Nucleus accumbens (tissue), 56 donors: ENCODE measurements at regions not wholly inside any gene's neighbourhood (a gene's known extent, or its start where the extent isn't known, plus 50 kb on each side); places are given as distances from the start of the nearest gene placed in this dataset.
A peak's percentile ranks its signal among the peaks of the same experiment; 100 is the strongest.
"Not testable (repeated sequence)": the region's sequence is repeated elsewhere in the genome, so short reads cannot be mapped to it uniquely, and the experiment has no call there.

Source experiments
- DNase-seq, 56 donors: peaks; one replicate each; lab custom pipeline; 2025; lab: John Stamatoyannopoulos, UW

DNA sequence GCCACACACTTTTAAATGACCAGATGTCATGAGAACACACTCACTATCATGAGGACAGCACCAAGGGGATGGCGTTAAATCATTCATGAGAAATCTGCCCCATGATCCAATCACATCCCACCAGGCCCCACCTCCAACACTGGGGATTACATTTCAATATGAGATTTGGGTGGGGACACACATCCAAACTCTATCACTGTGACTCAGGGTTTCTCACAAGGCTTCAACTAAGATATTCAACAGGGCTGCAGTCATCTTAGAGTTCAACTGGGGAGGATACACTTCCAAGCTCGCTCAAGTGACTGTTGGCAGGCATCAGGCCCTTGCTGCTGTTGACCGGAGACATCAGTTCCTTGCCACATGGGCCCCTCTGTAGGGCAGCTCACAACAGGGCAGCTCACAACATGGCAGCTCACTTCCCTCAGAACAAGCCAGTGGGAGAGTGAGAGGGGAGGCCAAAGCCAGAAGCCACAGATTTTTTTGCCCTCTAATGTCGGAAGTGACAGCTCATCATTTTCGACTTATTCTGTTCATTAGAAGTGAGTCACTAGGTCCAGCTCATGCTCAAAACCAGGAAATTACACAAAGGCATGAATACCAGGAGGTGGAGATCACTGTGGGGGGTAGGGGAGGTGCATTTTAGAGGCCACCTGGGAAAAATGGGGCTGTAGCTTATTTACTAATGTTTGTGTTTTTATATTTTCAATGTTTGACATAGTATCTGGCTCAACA lies 50.8 kb upstream of the PTHLH start:
- no peak for DNase-seq

DNA sequence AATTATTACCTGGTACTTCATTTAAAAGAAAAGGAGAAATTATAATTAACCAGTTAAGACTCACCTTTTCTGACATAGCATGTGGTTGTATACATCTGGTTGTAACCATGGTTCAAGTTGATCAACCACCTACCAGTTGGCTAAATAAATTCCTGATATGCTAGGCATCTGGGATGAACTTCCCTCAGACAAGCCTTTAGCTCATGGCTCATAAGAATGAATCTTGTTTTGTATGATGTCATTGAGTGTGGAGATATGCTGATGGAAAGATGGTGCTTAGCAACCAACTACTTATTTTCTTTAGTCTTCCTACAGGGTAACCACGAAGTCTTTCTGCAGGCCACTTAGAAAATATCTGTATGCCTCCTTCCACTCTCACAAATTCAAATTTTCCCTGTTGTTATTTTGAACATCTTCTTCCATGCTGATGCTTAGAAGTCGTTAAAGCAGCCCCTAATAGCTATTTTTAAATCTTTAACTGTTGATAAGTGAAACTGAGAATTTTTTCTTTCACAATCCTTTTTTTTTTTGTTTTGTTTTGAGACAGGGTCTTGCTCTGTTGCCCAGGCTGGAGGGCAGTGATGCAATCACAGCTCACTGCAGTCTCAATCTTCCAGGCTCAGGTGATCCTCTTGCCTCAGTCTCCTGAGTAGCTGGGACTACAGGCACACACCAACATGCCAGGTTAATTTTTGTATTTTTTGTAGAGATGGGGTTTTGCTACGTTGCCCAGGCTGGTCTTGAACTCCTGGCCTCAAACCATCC lies 51.9 kb upstream of the PTHLH start:
- DNase-seq: no peak

DNA sequence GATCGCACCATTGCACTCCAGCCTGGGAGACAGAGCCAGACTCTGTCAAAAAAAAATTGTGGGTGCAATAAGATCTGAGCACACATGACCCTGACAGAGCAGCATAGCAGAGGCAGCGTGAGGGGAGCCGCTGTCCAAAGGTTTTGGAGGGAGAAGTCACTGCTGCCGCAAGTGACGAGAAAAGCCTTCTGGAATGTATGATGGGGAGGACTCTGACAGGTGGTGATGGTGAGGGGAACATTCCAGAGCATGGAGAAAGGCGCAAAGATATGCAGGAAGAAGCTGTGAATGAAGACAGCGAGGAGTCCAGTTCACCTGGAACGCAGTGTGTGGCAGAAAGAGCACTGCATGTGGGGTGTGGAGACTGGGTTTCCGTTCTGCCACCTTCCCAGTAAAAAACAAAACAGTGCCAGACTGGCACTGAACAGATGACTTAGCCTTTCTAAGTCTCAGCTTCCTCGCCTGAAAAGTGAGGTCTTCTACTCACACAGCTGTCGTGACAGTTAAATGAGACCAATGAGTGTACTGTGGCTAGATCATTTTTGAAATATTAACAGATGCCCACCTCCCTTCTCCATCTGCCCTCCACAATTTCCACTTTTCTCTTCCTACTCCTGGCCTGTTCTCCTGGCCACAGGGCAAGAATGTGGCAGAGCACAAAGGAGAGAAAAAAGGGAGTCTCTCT lies 53.4 kb upstream of the PTHLH start:
- no peak for DNase-seq

DNA sequence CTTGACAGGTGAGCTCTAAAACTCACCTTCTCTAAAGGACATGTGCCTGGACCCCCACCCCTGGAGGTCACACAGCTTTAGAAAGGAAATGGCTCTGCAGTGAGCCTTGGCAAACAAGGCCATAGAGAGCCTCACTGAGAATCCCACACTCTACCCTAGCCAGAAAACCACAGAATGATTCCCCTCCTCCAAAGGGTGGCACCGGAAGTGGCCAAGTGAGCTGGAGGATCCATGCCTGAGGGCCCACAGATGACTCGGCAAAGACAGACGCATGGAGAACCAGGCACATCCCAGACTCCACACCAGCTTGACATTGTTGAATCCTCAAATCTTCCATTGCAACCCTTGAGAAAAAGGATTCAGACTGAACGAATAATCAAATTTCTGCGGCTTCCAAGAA lies 54.2 kb upstream of the PTHLH start:
- DNase-seq: no peak

DNA sequence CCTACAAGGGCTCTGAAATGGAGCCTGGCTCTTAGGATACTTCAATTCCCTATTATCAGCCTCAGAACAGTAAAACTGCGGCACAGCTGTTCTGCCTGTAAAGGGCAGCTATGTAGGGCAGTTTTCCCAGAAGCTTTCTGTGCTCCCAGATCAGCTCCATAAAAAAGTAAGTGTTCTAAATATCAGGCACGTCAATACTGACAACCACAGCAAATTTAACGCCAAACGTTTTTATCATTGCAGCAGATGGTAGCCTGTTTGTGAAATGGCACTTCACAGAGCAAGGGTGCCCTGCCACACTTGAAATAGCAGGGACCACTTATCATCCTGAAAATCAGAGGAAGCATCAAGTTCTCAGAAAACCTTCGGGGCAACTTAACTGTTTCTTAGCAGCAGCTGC lies 54.8 kb upstream of the PTHLH start:
- peak in 1 of 56 donors; percentile 1 for DNase-seq

DNA sequence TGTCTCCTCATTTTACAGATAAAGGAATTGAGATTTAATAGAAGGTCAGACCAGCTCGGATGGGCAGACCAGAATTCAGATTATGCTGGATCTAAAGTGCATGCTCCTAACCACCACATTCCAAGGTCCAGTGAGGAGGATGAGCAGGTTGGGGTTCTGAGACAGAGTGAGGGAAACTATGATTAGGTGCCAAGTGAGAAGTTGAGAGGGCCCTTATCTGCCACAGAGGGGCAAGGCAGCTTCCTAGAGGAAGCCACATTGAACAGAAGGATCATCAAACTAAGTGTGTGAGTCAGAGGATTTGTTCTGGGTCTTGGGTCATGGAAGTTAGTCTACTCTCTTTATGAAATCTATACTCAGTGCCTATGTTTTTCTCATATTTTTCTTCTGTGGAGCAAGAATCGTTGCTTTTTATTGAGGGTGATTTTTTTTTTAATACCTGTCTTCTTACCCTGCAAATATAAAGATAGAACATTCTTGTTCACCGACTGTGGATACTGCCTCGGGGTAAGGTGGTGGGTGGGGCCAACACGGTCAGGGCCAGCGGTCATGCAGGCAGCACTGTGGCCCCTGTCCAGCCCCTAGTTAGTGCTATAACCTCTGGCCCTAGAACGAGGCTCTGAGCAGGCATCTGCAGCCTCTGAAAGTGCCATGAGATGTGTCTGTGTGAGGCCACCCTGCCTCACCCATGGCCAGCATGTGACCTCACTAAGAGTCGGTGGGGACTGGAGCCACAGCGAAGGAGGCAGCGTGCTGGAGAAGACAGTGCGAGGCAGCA lies 55.6 kb upstream of the PTHLH start:
- no peak for DNase-seq

DNA sequence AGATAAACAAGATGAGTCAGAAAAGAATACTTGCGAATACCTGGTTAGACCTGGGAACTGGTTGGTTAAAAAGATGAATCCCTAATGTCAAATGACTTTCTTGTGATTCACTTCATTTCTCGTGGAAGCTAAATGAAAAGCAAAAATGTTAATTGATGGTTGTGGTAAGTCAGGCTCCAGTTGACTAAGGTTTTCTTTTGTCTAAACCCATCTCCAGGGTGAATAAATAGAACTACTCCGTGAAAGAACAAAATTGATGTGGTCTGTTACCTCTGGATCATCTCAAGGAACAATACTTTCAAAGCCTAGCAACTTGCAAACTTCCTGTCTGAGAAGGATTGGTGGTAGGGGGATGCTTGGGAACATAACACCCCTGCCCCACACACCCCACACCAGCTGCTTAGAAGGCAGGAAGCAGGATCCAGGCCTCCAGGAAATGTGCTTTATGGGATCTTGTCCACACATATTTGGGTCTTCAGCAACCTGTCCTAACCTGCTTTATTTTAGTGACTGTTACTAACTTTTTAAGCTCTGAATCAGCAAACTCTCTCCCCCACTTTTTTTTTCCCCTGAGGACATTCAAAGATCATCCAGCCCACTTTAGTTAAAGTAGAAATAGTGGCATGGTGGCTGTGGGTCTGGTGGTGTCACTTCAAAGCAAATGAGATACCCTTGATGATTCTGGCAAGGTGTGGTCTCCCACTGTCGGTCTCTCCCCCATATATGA lies 60.4 kb upstream of the PTHLH start:
- DNase-seq: no peak

DNA sequence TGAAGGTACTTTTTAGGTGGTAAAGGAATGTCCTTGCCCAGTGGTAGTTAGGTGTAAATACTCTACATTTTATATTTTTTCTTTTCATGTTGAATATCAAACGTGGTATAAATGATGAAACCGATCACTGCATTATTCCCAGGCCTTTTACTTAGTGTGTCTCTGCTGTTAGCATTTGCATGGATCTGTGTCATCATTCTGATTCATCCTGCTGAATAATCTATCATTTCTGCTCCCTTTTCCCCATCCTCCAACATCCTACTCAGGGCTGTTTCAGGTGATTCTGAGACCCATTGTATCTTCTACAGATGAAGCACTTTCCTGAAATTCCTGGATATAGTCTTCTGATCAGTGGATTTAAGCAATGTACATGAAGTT lies 61.0 kb upstream of the PTHLH start:
- DNase-seq: peak in 2 of 56 donors; percentile 1

DNA sequence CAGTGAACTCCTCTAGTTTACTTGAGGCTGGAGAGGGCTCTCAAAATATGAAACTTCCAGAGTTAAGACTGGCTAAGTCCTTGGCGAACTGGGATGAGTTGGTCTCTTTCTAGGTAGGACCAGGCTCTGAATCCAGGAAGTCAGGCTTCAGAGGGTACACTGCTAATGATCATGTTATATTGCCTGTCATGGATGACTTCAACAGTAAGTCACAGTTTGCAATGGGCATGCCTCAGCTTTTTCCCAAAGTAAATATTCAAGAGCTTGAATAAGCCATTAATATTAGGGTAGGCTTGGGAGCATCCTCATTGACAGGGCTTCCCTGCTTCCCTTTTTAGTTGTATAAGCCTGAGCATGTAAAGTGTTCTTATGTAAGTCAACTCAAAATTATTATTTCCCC lies 61.7 kb upstream of the PTHLH start:
- no peak for DNase-seq

DNA sequence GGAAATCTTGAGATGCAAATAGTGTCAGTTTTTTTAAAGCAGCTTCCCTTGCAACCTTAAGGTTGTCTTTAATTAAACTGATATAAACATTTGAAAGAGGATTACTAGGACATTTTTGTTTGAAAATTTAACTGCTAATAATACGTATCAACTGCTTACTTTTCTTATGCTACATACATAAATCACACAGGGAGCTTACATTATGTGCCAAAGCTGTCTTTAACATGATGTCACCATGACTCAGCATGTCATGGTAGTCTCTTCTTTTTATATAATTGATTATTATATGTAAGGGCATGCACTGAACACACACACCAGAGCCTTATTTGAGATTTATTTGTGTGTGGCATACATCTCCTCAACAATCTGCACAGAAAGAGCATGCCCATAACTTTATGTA lies 63.0 kb upstream of the PTHLH start:
- DNase-seq: no peak

DNA sequence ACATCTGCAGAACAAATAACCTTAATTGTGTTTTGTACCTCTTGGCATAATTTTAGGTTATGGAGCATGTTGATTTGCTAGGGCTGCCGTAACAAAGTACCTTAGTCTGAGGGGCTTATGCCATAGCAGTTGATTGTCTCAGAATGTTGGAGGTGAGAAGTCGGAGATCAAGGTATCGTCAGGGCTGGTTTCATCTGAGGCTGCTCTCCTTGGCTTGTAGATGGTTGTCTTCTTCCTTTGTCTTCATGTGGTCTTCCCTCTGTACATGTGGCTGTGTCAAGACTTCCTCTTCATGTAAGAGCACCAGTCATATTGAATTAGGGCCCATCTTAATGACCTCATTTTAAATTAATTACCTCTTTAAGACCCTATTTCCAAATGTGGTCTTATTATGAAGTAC lies 64.4 kb upstream of the PTHLH start:
- no peak for DNase-seq

DNA sequence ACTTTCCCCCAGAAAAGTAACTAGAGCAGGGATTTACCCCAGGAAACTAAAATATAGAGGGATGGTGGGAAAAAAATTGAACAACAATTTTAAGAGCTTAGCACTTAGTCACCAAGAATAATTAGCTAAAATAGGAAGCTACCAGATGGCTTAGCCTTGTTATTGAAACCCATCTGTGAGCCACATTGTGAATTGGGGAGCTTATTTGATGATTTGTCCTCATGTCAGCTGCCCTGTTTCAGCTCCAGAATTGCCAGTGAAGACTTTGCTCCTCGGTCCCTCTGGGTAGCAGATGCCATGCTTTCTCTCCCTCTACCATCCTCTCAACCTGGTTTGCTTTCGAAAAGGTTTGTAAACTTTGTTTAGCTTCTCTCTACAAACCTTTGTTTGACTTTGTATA lies 67.7 kb upstream of the PTHLH start:
- DNase-seq: no peak

DNA sequence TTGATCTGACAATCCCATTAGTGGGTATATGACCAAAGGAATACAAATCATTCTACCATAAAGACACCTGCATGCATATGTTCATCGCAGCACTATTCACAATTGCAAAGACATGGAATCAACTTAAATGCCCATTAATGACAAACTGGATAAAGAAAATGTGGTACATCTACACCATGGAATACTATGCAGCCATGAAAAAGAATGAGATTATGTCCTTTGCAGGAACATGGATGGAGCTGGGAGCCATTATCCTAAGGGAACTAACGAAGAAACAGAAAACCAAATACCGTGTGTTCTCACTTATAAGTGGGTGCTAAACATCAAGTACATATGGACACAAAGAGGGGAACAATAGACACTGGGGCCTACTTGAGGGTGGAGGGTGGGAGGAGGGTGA lies 74.1 kb upstream of the PTHLH start:
- not testable (repeated sequence) for DNase-seq

DNA sequence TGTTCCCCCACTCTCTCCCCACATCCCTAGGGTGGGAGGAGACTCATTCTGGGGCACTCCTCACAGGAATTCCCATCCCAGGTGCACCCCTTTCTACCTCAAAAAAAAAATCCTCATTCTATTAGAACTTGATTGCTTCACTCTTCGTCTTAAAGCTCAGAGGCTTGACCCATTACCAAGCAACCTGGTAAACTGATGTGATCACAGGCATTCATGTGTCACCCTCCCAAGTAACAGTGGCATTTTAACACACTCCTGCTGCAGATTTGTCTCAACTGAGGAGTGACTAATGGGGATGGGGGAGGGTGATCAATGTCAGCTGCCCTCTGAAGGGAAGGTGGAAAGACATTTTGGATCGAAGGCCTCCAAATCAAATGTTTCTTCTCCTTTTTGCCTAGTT lies 78.1 kb upstream of the PTHLH start:
- no peak for DNase-seq

DNA sequence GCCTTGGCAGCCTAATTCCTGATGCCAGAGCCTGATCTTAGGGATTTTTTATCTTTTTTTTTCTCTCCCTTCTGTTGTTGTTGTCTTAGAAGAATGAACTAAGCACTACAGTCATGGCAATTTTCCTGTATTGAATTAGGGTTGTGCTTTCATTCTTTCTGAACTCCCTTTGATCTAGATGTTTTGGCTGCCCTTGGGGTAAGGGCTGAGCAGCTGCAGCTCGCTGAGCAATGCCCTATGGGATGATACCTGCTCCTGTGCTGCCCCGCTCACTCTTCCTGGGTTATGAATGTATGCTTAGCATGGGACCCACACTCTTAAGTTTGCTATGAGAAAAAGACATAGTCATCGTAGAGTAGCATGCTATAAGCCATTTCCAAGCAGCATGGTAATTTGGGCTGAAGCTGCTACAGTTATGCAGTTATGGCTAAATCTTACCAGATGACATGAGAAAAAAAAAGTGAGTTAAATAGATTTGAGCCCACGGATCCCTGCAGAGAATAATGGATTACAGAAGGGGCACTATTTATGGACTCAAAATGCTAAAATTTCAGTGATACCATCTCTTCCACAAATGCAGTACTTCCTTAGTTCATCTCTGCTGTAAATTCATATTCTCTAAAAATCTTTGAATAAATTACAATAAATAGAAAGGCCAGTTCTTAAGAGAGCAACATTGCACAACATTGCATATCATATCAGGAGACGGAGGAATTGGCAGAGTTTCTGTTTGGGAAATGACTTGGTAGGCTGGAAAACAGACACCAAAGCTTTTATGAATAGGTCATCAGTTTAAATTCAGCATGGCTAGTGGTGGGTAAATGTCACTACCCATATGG lies 79.2 kb upstream of the PTHLH start:
- no peak for DNase-seq

DNA sequence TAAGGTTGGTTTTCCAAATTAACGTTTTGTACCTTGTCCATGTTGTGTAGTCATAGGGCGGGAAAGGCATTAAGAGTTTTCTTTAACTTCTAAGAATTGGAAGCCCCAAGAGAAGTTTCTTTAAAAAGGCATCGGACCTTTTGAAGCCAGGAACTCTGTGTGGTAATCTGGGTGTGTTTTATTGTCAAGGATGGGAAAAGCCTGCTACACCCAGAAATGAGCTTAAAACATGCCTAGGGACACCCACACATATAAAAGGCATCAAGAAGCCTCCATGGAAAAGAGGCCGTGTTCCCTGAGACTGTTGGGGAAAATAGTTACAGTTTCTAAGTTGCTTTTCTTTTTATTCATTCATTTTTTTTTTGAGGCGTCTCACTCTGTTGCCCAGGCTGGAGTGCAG lies 81.0 kb upstream of the PTHLH start:
- no peak for DNase-seq

DNA sequence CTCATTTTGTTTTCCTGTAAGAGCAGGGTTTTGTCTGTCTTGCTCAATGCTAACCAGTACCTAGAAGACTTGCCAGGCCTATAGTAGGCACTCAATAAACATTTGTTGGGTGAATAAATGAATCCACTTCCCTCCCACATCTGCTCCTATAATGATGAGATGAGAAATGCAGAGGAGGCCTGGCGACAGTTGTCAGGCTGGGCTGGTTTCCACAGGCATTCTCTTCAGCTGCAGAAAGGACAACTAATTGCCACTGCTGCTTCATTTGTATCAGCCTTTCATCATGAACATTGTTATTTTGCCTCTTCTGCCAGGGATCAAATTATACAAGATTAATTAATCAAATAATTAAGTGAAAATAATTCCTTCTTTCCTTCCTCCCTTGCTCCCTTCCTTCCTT lies 82.0 kb upstream of the PTHLH start:
- no peak for DNase-seq

DNA sequence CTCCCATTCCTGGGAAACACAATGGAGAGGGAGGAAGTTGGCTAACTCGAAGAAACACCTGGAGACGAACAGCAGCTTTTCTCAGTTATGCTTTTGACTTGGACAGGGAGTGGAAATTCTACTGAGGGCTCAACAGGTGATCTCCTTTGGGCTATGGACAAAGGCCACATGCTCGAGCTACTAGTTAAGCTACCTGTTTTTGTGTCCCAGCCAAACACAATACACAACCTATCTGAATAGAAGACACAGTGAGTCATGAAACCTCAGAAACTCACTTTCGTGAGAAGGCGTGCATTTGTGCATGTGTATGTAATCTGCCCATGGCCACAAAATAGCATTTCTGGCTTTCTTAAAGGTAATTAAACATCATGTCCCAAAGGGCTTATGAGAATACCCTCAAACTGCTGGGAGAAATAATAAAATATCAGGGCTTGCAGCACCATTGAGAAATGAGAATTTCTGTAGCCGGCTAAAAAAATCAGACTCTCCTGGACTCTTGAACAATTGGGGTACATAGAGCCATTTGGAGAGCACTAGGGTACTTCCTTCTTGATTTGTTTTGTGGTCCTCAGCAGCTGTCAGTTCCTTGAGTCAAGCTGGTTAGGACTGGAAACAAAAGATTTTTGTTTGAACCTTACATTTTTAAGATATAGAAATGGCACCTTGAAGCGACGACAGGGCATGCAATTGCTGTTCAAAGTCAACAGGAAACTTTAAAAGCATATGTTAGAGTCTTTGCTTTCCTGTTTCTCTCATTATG lies 85.5 kb upstream of the PTHLH start:
- DNase-seq: no peak

DNA sequence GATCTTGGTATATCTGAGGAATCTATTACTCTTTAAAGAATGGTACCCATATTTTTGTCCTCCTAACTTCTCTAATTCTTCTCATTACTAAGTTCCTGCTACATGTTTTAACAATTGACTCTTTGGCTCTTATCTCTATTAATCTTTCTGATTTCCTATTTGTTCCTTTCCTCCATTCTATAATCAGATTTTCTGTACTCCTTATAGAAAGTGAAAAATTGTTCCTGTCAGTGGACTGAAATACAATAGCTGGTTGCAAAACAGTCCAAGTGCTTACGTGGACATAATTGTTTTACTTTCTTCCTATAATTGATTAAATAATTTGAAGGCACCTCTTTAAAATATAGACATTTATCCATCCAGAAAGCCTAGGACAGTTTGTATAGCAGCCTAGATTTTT lies 86.7 kb upstream of the PTHLH start:
- no peak for DNase-seq
